ENCODE measurements at regions not wholly inside any gene's neighbourhood (a gene's known extent, or its start where the extent isn't known, plus 50 kb on each side); places are given as distances from the start of the nearest gene placed in this dataset.

GRCh38 chr11:130728185-130729180, 187.8 kb downstream of the SNX19 start:
- Mint-ChIP-seq H3K9me3 (peaks cover 28% of the 10 kb centered on the region), H3K36me3 (ENCODE audit: insufficient read depth) (no peaks in the 10 kb centered on the region), H3K27me3 (ENCODE audit: low read depth) (peaks cover 2% of the 10 kb centered on the region), H3K4me1 (ENCODE audit: low read depth) (no peaks in the 10 kb centered on the region), H3K4me3 (no peak overlapping the region)
- no peak for ATAC-seq
- no peak for DNase-seq

DNA sequence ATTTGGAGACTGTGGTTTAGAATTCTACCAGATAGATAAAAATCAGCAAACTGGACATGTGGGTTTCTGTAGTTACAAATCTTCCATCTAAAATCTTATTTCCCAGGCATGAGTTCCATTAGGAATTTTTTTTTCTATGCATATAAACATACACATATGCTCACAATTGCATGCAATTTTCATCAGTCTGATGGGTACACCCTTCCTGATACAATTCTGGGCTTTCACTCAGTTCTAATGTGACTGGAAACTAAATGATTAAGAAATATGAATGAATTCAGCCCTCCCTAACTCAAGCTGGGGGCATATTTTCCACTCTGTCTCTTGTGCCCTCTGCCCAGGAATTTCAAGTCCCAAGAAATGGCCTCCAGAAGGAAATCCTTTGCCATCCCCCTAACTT, 187.1 kb downstream of the SNX19 start:
- H3K9me3 Mint-ChIP-seq, result peaks cover 29% of the 10 kb centered on the region
- DNase-seq (no peak), ATAC-seq (no peak)
- no peaks in the 10 kb centered on the region for H3K4me1 Mint-ChIP-seq (ENCODE audit: low read depth)
- H3K4me3 Mint-ChIP-seq, result no peak overlapping the region
- peaks cover 2% of the 10 kb centered on the region for H3K27me3 Mint-ChIP-seq (ENCODE audit: low read depth)
- H3K36me3 Mint-ChIP-seq (ENCODE audit: insufficient read depth), result no peaks in the 10 kb centered on the region

DNA sequence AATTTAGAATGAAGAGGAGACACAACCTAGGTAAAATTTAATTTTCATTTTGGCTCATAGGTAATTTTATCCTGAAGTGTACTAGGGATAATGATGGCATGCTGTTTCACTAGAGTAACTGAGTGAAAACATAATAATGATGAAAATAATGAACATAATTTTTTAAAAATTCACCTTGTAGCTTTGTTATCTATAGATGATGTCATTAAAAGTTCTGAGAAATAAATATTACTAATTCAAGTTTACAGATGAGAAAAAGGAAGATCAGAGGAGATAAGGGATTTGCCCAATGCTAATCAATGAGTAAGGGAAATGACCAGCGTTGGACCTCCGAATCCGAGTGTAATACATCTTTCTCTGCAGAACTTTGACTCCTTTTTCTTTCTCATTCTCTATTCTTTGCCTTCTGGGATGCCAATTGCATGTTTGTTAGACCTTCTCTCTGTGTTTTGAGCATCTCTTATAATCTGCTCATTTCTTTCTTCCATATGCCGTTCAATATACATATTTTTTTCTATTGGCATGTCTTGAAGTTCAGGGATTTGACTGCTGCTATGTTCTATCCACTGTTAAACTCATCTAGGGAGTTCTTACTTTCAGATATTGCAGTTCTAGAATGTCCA, 186.5 kb downstream of the SNX19 start:
- ATAC-seq, result no peak
- peaks cover 2% of the 10 kb centered on the region for H3K27me3 Mint-ChIP-seq (ENCODE audit: low read depth)
- DNase-seq, result no peak
- H3K4me3 Mint-ChIP-seq, result no peak overlapping the region
- no peaks in the 10 kb centered on the region for H3K4me1 Mint-ChIP-seq (ENCODE audit: low read depth)
- H3K9me3 Mint-ChIP-seq, result peaks cover 34% of the 10 kb centered on the region
- H3K36me3 Mint-ChIP-seq (ENCODE audit: insufficient read depth), result no peaks in the 10 kb centered on the region

DNA sequence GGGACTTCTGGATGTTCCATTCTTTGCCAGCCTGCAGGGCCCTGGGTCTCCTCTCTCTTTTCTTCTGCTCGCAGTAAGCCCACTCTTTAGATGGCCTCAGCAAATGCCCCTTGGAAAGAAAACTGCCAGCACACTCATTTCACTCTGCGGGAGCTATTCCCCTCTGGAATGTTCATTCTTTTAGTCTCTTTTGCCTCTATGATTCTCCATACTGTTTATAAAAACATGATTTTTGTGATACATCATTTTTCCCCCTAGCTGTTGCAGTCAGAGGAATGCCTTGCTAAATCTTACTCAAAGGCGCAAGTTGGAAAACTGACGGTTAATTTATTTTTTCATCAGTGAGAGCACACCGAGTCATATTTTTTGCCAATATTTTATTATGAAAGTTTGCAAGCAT, 184.9 kb downstream of the SNX19 start:
- no peaks in the 10 kb centered on the region for H3K4me1 Mint-ChIP-seq (ENCODE audit: low read depth)
- H3K4me3 Mint-ChIP-seq, result no peak overlapping the region
- no peak for DNase-seq
- peaks cover 2% of the 10 kb centered on the region for H3K27me3 Mint-ChIP-seq (ENCODE audit: low read depth)
- no peak for ATAC-seq
- no peaks in the 10 kb centered on the region for H3K36me3 Mint-ChIP-seq (ENCODE audit: insufficient read depth)
- H3K9me3 Mint-ChIP-seq, result peaks cover 41% of the 10 kb centered on the region

DNA sequence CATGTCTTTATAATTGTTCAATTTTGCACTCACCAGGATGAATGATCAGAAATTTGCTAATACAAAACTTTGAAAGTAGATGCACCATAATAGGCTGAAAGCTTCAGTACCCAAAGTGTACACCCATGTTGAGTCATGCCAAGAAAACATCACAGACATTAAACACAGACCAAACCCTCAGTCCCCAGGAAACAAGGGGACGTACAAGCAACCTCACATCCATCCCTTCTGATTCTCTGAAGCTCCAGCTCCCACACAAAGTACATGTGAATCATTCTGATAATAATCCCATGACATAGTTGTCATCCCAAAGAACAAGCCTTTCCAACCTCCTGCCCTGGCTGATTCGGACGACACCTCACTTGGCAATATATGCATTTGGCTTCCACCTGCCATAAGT, 183.8 kb downstream of the SNX19 start:
- Mint-ChIP-seq H3K4me3 (no peak overlapping the region), H3K4me1 (ENCODE audit: low read depth) (peaks cover 2% of the 10 kb centered on the region), H3K36me3 (ENCODE audit: insufficient read depth) (no peaks in the 10 kb centered on the region), H3K27me3 (ENCODE audit: low read depth) (peaks cover 2% of the 10 kb centered on the region), H3K9me3 (peaks cover 41% of the 10 kb centered on the region)
- ATAC-seq, result no peak
- DNase-seq, result no peak

GRCh38 chr11:130737041-130737830, 179.0 kb downstream of the SNX19 start:
- Mint-ChIP-seq H3K36me3 (ENCODE audit: insufficient read depth) (no peaks in the 10 kb centered on the region), H3K4me1 (ENCODE audit: low read depth) (peaks cover 2% of the 10 kb centered on the region), H3K27me3 (ENCODE audit: low read depth) (no peaks in the 10 kb centered on the region), H3K4me3 (no peak overlapping the region), H3K9me3 (peaks cover 34% of the 10 kb centered on the region)
- ATAC-seq (no peak), DNase-seq (no peak)

DNA sequence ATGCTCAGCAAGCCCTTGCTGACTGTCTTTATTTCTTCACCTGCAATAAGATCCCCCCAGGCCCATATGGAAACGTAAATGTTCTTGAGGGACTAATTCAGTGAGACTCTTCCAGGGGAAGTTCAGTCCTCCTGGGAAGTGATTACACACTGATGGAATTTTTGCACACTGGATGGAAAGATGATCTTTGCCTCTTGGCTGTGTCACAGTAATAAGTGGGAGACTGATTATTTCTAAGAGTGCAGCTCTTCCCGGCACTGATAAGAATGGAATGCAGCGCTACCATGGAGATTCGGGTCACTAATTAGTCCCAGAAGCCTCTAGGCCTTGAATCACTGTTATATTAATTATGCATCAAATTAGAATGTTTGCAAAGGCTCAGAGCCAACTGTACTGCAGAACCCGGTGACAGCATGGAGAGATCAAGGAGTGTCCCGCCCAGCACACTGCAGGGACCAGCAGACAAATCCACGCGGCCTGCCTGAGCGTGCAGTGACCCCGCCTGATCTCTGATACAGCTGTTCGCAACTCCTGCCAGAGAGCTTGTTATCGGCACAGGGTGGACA, 178.3 kb downstream of the SNX19 start:
- DNase-seq, result no peak
- no peak for ATAC-seq
- H3K4me1 Mint-ChIP-seq (ENCODE audit: low read depth), result peaks cover 2% of the 10 kb centered on the region
- peaks cover 34% of the 10 kb centered on the region for H3K9me3 Mint-ChIP-seq
- no peak overlapping the region for H3K4me3 Mint-ChIP-seq
- no peaks in the 10 kb centered on the region for H3K36me3 Mint-ChIP-seq (ENCODE audit: insufficient read depth)
- no peaks in the 10 kb centered on the region for H3K27me3 Mint-ChIP-seq (ENCODE audit: low read depth)

DNA sequence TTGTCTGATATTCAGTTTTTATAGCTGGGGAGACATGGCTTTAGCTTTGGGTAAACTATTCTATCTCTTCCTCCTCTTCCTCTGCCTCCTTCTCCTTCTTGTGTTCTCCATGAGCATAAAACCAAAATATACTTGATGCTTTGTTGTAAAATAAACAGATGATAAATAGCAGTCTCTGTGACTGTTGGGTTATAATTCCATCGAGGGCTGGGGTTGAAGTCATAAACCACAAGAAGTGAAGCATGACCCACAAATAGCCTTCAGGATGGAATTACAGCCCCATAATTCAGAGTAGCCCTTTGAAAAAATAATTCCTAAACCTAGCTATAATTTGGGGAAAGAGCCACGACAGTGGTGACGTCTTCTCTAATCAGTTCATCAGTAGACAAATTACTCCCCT, 177.7 kb downstream of the SNX19 start:
- H3K36me3 Mint-ChIP-seq (ENCODE audit: insufficient read depth), result no peaks in the 10 kb centered on the region
- DNase-seq (no peak), ATAC-seq (no peak)
- H3K4me3 Mint-ChIP-seq, result no peak overlapping the region
- H3K27me3 Mint-ChIP-seq (ENCODE audit: low read depth), result no peaks in the 10 kb centered on the region
- H3K4me1 Mint-ChIP-seq (ENCODE audit: low read depth), result peaks cover 2% of the 10 kb centered on the region
- peaks cover 34% of the 10 kb centered on the region for H3K9me3 Mint-ChIP-seq

DNA sequence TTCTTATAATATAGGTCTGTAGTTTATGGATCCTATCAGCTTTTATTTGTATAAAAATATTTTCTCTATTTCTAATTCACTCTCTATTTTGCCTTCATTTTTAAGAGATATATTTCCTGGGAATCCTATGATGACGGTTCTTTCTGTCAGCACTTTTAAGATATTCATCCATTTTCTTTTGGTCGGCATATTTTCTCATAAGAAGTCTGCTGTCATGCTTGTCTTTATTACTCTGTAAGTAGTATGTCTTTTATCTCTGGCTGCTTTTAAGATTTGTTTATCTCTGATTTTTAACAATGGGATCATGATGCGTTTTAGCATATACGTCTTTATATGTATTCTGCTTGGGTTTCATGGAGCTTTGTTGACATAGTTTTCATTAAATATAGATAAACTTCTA, 175.5 kb downstream of the SNX19 start:
- peaks cover 21% of the 10 kb centered on the region for H3K9me3 Mint-ChIP-seq
- H3K4me3 Mint-ChIP-seq, result no peak overlapping the region
- peaks cover 2% of the 10 kb centered on the region for H3K4me1 Mint-ChIP-seq (ENCODE audit: low read depth)
- H3K36me3 Mint-ChIP-seq (ENCODE audit: insufficient read depth), result no peaks in the 10 kb centered on the region
- DNase-seq (no peak), ATAC-seq (no peak)
- H3K27me3 Mint-ChIP-seq (ENCODE audit: low read depth), result no peaks in the 10 kb centered on the region

DNA sequence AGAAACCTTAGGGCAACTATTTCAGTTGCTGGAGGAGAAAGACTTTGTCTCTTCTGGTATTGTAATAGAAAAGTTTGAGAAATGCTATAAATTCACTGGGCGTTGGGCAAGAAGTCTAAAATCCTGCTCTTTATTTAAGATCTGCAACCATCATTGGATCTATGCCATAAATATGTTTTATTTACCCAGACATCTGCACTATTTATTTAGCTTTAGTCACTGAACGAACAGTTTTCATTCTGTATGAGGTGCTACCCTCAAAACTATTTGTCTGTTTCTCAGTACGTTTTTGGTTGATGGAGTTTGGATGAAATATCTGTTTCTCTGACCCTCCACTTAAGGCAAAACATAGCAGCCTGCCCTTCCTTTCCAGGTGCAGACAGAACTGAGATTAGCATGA, 171.5 kb downstream of the SNX19 start:
- Mint-ChIP-seq H3K36me3 (ENCODE audit: insufficient read depth) (no peaks in the 10 kb centered on the region), H3K4me3 (no peak overlapping the region), H3K4me1 (ENCODE audit: low read depth) (no peaks in the 10 kb centered on the region), H3K27me3 (ENCODE audit: low read depth) (peaks cover 3% of the 10 kb centered on the region), H3K9me3 (peaks cover 15% of the 10 kb centered on the region)
- no peak for DNase-seq
- ATAC-seq, result no peak

DNA sequence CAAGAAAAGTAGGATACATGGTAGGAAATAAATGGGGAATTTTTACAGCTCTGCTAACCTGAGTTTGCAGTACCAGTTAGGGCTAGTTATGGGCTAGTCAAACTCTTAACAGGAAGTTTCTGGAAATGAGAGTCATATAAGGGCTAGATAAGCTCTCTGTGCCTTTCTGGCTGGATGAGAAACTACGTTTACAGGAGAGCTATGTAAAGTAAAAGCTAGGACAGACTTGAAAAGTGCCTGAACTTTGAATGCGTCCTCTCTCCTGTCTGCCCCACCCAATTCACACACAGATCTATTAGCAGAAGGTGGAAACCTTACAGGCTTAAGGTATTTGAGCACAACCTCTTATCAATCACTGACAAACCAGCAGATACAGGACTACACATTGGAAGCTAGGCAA, 167.1 kb downstream of the SNX19 start:
- DNase-seq, result no peak
- H3K27me3 Mint-ChIP-seq (ENCODE audit: low read depth), result peaks cover 3% of the 10 kb centered on the region
- no peaks in the 10 kb centered on the region for H3K9me3 Mint-ChIP-seq
- no peaks in the 10 kb centered on the region for H3K4me1 Mint-ChIP-seq (ENCODE audit: low read depth)
- no peaks in the 10 kb centered on the region for H3K36me3 Mint-ChIP-seq (ENCODE audit: insufficient read depth)
- H3K4me3 Mint-ChIP-seq, result no peak overlapping the region
- no peak for ATAC-seq

GRCh38 chr11:130760515-130761125, 155.7 kb downstream of the SNX19 start:
- ATAC-seq (no peak), DNase-seq (no peak)
- H3K36me3 Mint-ChIP-seq (ENCODE audit: insufficient read depth), result no peaks in the 10 kb centered on the region
- H3K27me3 Mint-ChIP-seq (ENCODE audit: low read depth), result peaks cover 2% of the 10 kb centered on the region
- H3K4me3 Mint-ChIP-seq, result no peak overlapping the region
- no peaks in the 10 kb centered on the region for H3K9me3 Mint-ChIP-seq
- H3K4me1 Mint-ChIP-seq (ENCODE audit: low read depth), result no peaks in the 10 kb centered on the region

GRCh38 chr11:130761560-130762220, 154.6 kb downstream of the SNX19 start:
- Mint-ChIP-seq H3K27me3 (ENCODE audit: low read depth) (peaks cover 2% of the 10 kb centered on the region), H3K36me3 (ENCODE audit: insufficient read depth) (no peaks in the 10 kb centered on the region)
- no peak for DNase-seq

More at GRCh38 chr11:130761560-130762220, 154.6 kb downstream of the SNX19 start:
- ATAC-seq, result no peak
- Mint-ChIP-seq H3K9me3 (no peaks in the 10 kb centered on the region), H3K4me3 (no peak overlapping the region), H3K4me1 (ENCODE audit: low read depth) (peaks cover 2% of the 10 kb centered on the region)
